ENCODE measurements at regions not wholly inside any gene's neighbourhood (a gene's known extent, or its start where the extent isn't known, plus 50 kb on each side); places are given as distances from the start of the nearest gene placed in this dataset.

DNA sequence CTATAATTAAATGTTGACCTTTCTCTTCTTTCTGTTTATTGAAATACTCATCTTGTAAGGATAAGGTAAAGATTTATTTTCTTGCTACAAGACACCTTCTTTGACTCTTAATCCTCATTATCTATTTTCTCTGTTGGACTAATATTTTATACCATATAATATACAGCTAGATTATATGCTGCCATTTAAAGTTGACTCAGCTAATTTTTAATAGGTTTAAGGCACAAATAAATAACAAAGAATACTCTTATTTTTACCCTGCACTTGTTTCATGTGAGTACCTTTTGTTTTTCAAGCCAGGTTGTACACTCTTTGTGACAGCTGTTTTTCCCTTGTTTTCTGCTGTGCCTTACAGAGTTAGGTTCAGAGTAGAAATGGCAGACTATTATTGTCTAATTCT, 83.9 kb upstream of the ASCC3 start:
- TF ChIP-seq FOXA1 (IDR thresholded peaks at IDR 0.05) (no peak), RAD21 (IDR thresholded peaks at IDR 0.05) (no peak), SP1 (IDR thresholded peaks at IDR 0.05) (no peak), GABPA (IDR thresholded peaks at IDR 0.05 in 1 of 2, conservative IDR thresholded peaks at IDR 0.05 in 1 of 2) (no peak), EGR1 (IDR thresholded peaks at IDR 0.05; ENCODE audit: low read depth in 2 of 2) (no peak), YY1 (IDR thresholded peaks at IDR 0.05) (no peak), FOXA2 (IDR thresholded peaks at IDR 0.05) (no peak), JUND (IDR thresholded peaks at IDR 0.05) (no peak)
- TF ChIP-seq, protein P1, sequence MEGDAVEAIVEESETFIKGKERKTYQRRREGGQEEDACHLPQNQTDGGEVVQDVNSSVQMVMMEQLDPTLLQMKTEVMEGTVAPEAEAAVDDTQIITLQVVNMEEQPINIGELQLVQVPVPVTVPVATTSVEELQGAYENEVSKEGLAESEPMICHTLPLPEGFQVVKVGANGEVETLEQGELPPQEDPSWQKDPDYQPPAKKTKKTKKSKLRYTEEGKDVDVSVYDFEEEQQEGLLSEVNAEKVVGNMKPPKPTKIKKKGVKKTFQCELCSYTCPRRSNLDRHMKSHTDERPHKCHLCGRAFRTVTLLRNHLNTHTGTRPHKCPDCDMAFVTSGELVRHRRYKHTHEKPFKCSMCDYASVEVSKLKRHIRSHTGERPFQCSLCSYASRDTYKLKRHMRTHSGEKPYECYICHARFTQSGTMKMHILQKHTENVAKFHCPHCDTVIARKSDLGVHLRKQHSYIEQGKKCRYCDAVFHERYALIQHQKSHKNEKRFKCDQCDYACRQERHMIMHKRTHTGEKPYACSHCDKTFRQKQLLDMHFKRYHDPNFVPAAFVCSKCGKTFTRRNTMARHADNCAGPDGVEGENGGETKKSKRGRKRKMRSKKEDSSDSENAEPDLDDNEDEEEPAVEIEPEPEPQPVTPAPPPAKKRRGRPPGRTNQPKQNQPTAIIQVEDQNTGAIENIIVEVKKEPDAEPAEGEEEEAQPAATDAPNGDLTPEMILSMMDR (IDR thresholded peaks at IDR 0.05; ENCODE audit: low read depth, low read length, missing input control), result no peak
- TF ChIP-seq, protein P2, sequence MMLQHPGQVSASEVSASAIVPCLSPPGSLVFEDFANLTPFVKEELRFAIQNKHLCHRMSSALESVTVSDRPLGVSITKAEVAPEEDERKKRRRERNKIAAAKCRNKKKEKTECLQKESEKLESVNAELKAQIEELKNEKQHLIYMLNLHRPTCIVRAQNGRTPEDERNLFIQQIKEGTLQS (IDR thresholded peaks at IDR 0.05), result no peak
- TF ChIP-seq, protein P3, sequence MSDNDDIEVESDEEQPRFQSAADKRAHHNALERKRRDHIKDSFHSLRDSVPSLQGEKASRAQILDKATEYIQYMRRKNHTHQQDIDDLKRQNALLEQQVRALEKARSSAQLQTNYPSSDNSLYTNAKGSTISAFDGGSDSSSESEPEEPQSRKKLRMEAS (IDR thresholded peaks at IDR 0.05), result no peak
- TF ChIP-seq, protein P4, sequence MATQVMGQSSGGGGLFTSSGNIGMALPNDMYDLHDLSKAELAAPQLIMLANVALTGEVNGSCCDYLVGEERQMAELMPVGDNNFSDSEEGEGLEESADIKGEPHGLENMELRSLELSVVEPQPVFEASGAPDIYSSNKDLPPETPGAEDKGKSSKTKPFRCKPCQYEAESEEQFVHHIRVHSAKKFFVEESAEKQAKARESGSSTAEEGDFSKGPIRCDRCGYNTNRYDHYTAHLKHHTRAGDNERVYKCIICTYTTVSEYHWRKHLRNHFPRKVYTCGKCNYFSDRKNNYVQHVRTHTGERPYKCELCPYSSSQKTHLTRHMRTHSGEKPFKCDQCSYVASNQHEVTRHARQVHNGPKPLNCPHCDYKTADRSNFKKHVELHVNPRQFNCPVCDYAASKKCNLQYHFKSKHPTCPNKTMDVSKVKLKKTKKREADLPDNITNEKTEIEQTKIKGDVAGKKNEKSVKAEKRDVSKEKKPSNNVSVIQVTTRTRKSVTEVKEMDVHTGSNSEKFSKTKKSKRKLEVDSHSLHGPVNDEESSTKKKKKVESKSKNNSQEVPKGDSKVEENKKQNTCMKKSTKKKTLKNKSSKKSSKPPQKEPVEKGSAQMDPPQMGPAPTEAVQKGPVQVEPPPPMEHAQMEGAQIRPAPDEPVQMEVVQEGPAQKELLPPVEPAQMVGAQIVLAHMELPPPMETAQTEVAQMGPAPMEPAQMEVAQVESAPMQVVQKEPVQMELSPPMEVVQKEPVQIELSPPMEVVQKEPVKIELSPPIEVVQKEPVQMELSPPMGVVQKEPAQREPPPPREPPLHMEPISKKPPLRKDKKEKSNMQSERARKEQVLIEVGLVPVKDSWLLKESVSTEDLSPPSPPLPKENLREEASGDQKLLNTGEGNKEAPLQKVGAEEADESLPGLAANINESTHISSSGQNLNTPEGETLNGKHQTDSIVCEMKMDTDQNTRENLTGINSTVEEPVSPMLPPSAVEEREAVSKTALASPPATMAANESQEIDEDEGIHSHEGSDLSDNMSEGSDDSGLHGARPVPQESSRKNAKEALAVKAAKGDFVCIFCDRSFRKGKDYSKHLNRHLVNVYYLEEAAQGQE (IDR thresholded peaks at IDR 0.05), result no peak
- TF ChIP-seq, protein P5, sequence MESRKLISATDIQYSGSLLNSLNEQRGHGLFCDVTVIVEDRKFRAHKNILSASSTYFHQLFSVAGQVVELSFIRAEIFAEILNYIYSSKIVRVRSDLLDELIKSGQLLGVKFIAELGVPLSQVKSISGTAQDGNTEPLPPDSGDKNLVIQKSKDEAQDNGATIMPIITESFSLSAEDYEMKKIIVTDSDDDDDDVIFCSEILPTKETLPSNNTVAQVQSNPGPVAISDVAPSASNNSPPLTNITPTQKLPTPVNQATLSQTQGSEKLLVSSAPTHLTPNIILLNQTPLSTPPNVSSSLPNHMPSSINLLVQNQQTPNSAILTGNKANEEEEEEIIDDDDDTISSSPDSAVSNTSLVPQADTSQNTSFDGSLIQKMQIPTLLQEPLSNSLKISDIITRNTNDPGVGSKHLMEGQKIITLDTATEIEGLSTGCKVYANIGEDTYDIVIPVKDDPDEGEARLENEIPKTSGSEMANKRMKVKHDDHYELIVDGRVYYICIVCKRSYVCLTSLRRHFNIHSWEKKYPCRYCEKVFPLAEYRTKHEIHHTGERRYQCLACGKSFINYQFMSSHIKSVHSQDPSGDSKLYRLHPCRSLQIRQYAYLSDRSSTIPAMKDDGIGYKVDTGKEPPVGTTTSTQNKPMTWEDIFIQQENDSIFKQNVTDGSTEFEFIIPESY (IDR thresholded peaks at IDR 0.05), result no peak
